GM12864 (cell line): ENCODE measurements at regions not wholly inside any gene's neighbourhood (a gene's known extent, or its start where the extent isn't known, plus 50 kb on each side); places are given as distances from the start of the nearest gene placed in this dataset.

Experiments used
- DNase-seq: peaks from one replicate; pipeline ENCODE4 v3.0.0-alpha.2; 2011; ENCODE audit warnings: low read depth
- H3K4me3 ChIP-seq: 2 replicates; pipeline ENCODE4 v1.5.1; 2011; ENCODE audit warnings: mild to moderate bottlenecking, low read depth, low read length, control low read depth
- CTCF ChIP-seq: IDR thresholded peaks from 2 replicates; pipeline ENCODE4 v1.5.1; 2011; ENCODE audit warnings: low read depth, mild to moderate bottlenecking, moderate library complexity, low read length, control low read depth, inconsistent platforms; ENCODE audit errors: missing control alignments

- TF ChIP-seq CTCF: no peak
- no peak overlapping the region for H3K4me3 ChIP-seq
- no peak for DNase-seq
These were observed 59.0 kb upstream of the KCNMA1 start for GRCh38 chr10:77696584-77696983.

DNA sequence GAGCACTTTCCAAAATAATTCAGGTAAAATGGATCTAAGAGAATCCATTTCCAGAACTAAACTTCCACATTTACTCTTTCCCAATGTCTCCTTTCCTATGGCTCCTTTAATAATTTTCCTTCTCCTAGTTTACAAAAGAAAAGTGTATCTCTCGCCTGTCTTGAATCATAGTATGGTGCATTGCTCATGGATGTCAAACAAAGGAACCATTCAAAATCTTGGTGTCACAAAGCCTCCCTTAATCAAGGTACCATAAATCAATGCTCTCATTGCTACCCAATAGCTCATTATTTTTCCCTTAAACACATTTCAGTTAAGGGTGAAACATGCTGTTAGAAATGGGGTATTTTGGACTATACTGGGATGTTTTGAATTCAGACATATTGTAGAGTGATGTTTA is 57.6 kb upstream of the KCNMA1 start:
- H3K4me3 ChIP-seq: no peak overlapping the region
- no peak for DNase-seq
- TF ChIP-seq CTCF: no peak

GRCh38 chr10:77692782-77693181 is 55.2 kb upstream of the KCNMA1 start:
- DNase-seq: no peak
- TF ChIP-seq CTCF: no peak
- H3K4me3 ChIP-seq: no peak overlapping the region

DNA sequence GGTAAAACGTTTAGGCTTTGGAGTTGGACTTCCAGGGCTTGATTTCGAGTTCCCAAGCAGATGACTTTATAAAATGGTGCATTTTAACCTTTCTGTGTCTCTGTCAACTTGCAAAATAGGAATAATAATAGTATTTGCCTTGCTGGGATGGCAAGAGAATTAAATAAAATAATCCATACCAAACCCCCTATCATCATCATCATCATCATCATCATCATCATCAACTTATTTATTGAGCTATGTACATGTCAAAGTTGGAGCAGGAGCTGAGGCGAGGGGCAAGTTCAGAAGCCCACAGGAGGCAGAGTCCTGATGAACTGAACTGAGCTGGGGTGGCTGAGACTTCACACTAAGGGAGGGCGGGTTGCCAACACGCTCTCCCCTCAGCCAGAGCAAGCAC is 51.7 kb upstream of the KCNMA1 start:
- no peak for DNase-seq
- TF ChIP-seq CTCF: no peak
- no peak overlapping the region for H3K4me3 ChIP-seq

GRCh38 chr10:77687621-77688020 is 50.0 kb upstream of the KCNMA1 start:
- H3K4me3 ChIP-seq: no peak overlapping the region
- DNase-seq: no peak
- TF ChIP-seq CTCF: no peak
